ENCODE measurements at regions not wholly inside any gene's neighbourhood (a gene's known extent, or its start where the extent isn't known, plus 50 kb on each side); places are given as distances from the start of the nearest gene placed in this dataset.

DNA sequence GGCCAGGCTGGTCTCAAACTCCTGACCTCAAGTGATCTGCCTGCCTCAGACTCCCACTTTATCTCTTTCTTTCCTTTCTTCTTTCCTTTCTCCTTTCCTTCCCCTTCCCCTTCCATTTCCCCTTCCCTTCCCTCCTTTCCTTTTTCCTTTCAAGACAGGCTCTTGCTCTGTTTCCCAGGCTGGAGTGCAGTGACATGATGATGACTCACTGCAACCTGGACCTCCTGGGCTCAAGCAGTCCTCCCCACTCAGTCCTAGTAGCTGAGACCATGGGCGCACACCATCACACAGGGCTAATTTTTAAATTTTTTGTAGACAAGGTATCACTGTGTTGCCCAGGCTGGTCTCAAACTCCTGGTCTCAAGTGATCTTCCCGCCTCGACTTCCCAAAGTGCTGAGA is 377.6 kb upstream of the ZFP64 start:
- Histone ChIP-seq H3K4me2 (no peak overlapping the region), H3K9me3 (ENCODE audit: insufficient read depth, low read depth) (no peaks in the 10 kb centered on the region), H3K79me2 (ENCODE audit: low read depth) (no peaks in the 10 kb centered on the region), H3K4me3 (no peak overlapping the region), H3K27me3 (ENCODE audit: insufficient read depth, low read depth) (no peaks in the 10 kb centered on the region), H3F3A (ENCODE audit: insufficient read depth, low read depth) (no peaks in the 10 kb centered on the region), H3K36me3 (ENCODE audit: low read depth) (no peaks in the 10 kb centered on the region), H3K27ac (no peak overlapping the region), H4K20me1 (ENCODE audit: insufficient read depth) (0 out of 2 replicates have a peak, but pooled peaks cover 3% of the 10 kb centered on the region), H2AFZ (no peak overlapping the region), H3K4me1 (replicated peaks; ENCODE audit: insufficient read depth) (no peaks in the 10 kb centered on the region), H3K9me2 (ENCODE audit: insufficient read depth) (no peaks in the 10 kb centered on the region)
- CTCF ChIA-PET: no interaction called here
- no peak for DNase-seq
- no TSS peak for BruUV-seq (replicated peaks)
- POLR2A ChIA-PET (ENCODE audit: unreplicated experiment): no interaction called here
- intact Hi-C loops (cut with micrococcal nuclease; ENCODE audit: unreplicated experiment): no loop called here
- TF ChIP-seq, protein P1, sequence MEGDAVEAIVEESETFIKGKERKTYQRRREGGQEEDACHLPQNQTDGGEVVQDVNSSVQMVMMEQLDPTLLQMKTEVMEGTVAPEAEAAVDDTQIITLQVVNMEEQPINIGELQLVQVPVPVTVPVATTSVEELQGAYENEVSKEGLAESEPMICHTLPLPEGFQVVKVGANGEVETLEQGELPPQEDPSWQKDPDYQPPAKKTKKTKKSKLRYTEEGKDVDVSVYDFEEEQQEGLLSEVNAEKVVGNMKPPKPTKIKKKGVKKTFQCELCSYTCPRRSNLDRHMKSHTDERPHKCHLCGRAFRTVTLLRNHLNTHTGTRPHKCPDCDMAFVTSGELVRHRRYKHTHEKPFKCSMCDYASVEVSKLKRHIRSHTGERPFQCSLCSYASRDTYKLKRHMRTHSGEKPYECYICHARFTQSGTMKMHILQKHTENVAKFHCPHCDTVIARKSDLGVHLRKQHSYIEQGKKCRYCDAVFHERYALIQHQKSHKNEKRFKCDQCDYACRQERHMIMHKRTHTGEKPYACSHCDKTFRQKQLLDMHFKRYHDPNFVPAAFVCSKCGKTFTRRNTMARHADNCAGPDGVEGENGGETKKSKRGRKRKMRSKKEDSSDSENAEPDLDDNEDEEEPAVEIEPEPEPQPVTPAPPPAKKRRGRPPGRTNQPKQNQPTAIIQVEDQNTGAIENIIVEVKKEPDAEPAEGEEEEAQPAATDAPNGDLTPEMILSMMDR (conservative IDR thresholded peaks at IDR 0.05): no peak
- no peak for TF ChIP-seq EZH2 (IDR thresholded peaks at IDR 0.05; ENCODE audit: low read depth)

DNA sequence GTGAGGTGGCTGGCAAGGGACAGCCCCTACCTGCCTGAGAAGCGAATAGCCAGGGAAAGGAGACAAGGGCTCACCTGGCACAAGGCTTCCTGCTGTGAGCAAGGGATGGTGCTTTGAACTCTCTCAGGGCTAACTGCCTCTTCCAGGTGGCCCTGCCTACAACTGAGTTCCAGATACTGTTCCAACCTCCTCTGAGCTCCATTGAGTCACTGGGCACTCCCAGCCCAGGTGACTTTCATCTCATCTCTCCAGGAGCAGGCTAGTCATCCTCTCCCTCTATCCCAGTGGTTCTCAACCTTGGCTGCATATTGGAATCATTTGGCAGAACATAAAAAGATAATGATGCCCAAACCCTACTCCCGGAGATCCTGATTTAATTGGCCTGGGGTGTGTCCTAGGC is 374.0 kb upstream of the ZFP64 start:
- H3K9me2 ChIP-seq (ENCODE audit: insufficient read depth): no peaks in the 10 kb centered on the region
- no TSS peak for BruUV-seq (replicated peaks)
- H3F3A ChIP-seq (ENCODE audit: insufficient read depth, low read depth): no peaks in the 10 kb centered on the region
- no peak overlapping the region for H3K4me3 ChIP-seq
- no peaks in the 10 kb centered on the region for H3K4me1 ChIP-seq (replicated peaks; ENCODE audit: insufficient read depth)
- H4K20me1 ChIP-seq (ENCODE audit: insufficient read depth): 0 out of 2 replicates have a peak, but pooled peaks cover 3% of the 10 kb centered on the region
- CTCF ChIA-PET: no interaction called here
- POLR2A ChIA-PET (ENCODE audit: unreplicated experiment): no interaction called here
- H3K79me2 ChIP-seq (ENCODE audit: low read depth): no peaks in the 10 kb centered on the region
- no peak for DNase-seq
- TF ChIP-seq EZH2 (IDR thresholded peaks at IDR 0.05; ENCODE audit: low read depth): no peak
- TF ChIP-seq, protein P1 (conservative IDR thresholded peaks at IDR 0.05): no peak
- no peaks in the 10 kb centered on the region for H3K9me3 ChIP-seq (ENCODE audit: insufficient read depth, low read depth)
- H3K27me3 ChIP-seq (ENCODE audit: insufficient read depth, low read depth): no peaks in the 10 kb centered on the region
- H3K4me2 ChIP-seq: no peak overlapping the region
- no peaks in the 10 kb centered on the region for H3K36me3 ChIP-seq (ENCODE audit: low read depth)
- intact Hi-C loops (cut with micrococcal nuclease; ENCODE audit: unreplicated experiment): no loop called here
- H3K27ac ChIP-seq: no peak overlapping the region
- no peak overlapping the region for H2AFZ ChIP-seq

DNA sequence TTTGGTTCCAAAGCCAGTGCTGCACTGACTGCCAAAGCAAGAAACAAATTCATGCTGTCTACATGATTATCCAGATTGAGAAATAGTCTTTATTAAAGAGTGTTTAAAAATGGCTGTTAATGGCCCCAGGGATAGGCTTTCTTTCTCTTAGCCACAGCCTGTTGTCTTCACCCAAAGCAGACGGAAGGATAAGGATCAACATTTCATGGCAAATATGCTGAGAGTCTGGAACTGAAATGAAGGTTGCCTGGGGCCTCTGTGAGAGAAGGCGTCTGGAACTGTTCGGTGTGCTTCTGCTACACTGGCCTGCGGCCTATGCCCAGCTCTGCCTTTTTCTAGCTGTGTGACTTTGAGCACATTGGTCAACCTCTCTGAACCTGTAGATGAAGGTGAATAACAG is 373.0 kb upstream of the ZFP64 start:
- no peaks in the 10 kb centered on the region for H3K27me3 ChIP-seq (ENCODE audit: insufficient read depth, low read depth)
- no peak for DNase-seq
- CTCF ChIA-PET: no interaction called here
- H3K4me2 ChIP-seq: no peak overlapping the region
- TF ChIP-seq, protein P1 (conservative IDR thresholded peaks at IDR 0.05): no peak
- no peak for TF ChIP-seq EZH2 (IDR thresholded peaks at IDR 0.05; ENCODE audit: low read depth)
- no TSS peak for BruUV-seq (replicated peaks)
- POLR2A ChIA-PET (ENCODE audit: unreplicated experiment): no interaction called here
- 0 out of 2 replicates have a peak, but pooled peaks cover 3% of the 10 kb centered on the region for H4K20me1 ChIP-seq (ENCODE audit: insufficient read depth)
- no peaks in the 10 kb centered on the region for H3K36me3 ChIP-seq (ENCODE audit: low read depth)
- no peaks in the 10 kb centered on the region for H3F3A ChIP-seq (ENCODE audit: insufficient read depth, low read depth)
- H3K27ac ChIP-seq: no peak overlapping the region
- H3K4me3 ChIP-seq: no peak overlapping the region
- intact Hi-C loops (cut with micrococcal nuclease; ENCODE audit: unreplicated experiment): no loop called here
- H3K4me1 ChIP-seq (replicated peaks; ENCODE audit: insufficient read depth): no peaks in the 10 kb centered on the region
- H3K9me3 ChIP-seq (ENCODE audit: insufficient read depth, low read depth): no peaks in the 10 kb centered on the region
- no peaks in the 10 kb centered on the region for H3K9me2 ChIP-seq (ENCODE audit: insufficient read depth)
- no peak overlapping the region for H2AFZ ChIP-seq
- no peaks in the 10 kb centered on the region for H3K79me2 ChIP-seq (ENCODE audit: low read depth)

All from PC-9 (cell line).